MCF 10A (cell line): ENCODE measurements at regions not wholly inside any gene's neighbourhood (a gene's known extent, or its start where the extent isn't known, plus 50 kb on each side); places are given as distances from the start of the nearest gene placed in this dataset.

ENCODE experiments used
- BruUV-seq: library from RNA; stranded (reverse); fragments of 400-500 nt; replicated peaks from 2 replicates; lab custom pipeline; 2021; lab: Mats Ljungman, UMichigan
- CTCF ChIA-PET: fragments of 300-600 bp; sonication (Branson Sonifier 250); formaldehyde crosslinking; extraction: SDS; loops from one replicate; lab custom pipeline; 2021; ENCODE audit warnings: antibody characterized with exemption, inconsistent platforms; lab: Yijun Ruan, JAX
- POLR2A ChIA-PET: fragments of 300-600, 350-650 bp; sonication (Branson Sonifier 250); formaldehyde crosslinking; extraction: SDS; loops from one replicate; lab custom pipeline; 2020; ENCODE audit warnings: antibody characterized with exemption, inconsistent platforms; lab: Yijun Ruan, JAX
- DNase-seq: peaks from one replicate; pipeline ENCODE4 v3.0.0-alpha.2; 2018; ENCODE audit not compliant: unreplicated experiment
- H3K27ac Mint-ChIP-seq: one replicate; pipeline ENCODE4 v1.8.0; 2022; ENCODE audit warnings: mild to moderate bottlenecking, low read depth, mixed read lengths; ENCODE audit not compliant: unreplicated experiment
- H3K27me3 Mint-ChIP-seq: one replicate; pipeline ENCODE4 v1.8.0; 2022; ENCODE audit warnings: mixed read lengths; ENCODE audit not compliant: insufficient read depth, unreplicated experiment
- H3K36me3 Mint-ChIP-seq: one replicate; pipeline ENCODE4 v1.8.0; 2022; ENCODE audit warnings: mild to moderate bottlenecking, moderate library complexity, mixed read lengths; ENCODE audit not compliant: insufficient read depth, unreplicated experiment
- H3K4me1 Mint-ChIP-seq: one replicate; pipeline ENCODE4 v1.8.0; 2022; ENCODE audit warnings: mixed read lengths; ENCODE audit not compliant: insufficient read depth, unreplicated experiment
- H3K4me3 Mint-ChIP-seq: one replicate; pipeline ENCODE4 v1.8.0; 2022; ENCODE audit warnings: mild to moderate bottlenecking, moderate library complexity, mixed read lengths; ENCODE audit not compliant: unreplicated experiment
- H3K9me3 Mint-ChIP-seq: one replicate; pipeline ENCODE4 v1.8.0; 2022; ENCODE audit warnings: mixed read lengths; ENCODE audit not compliant: unreplicated experiment
- intact Hi-C: fragments of 100-400 bp; cut with micrococcal nuclease; formaldehyde crosslinking; loops from 2 replicates; pipeline ENCODE4 v1.14.1; 2022
- TF ChIP-seq, protein P1 (sequence below): fragments of 200-600 bp; IDR thresholded peaks from one replicate; pipeline ENCODE4 v1.8.0; 2022; ENCODE audit warnings: antibody characterized with exemption, mild to moderate bottlenecking; ENCODE audit not compliant: unreplicated experiment

DNA sequence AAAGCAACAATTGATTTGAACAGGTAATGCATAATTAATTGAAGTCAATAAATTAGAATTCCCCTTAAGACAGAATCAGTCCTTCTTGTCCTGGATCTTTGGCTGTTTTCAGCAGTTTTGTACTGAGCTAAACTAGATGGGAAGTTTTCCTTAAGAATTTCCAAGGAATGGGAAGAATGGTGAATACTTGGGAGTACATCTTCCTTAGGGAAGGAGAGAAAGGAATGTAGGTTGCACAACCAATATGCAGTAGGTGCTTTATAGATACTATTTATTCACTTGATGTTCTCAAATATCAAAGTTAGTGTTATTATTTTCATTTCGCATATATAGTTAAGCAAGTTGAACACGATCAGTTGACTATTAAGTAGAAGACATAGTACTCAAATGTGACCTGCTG lies 183.5 kb upstream of the MAP1B start:
- ChIA-PET POLR2A (interaction anchor here (1.2 kb wide), 1 partner anchor 15 kb away, joined by 3 read pairs; no protein-coding TSS in a partner anchor), CTCF (interaction anchor here (0.6 kb wide), 2 partner anchors 13 to 57 kb away, joined by 3 read pairs; no protein-coding TSS in a partner anchor)
- intact Hi-C loops = loop anchor here (1.0 to 2.0 kb wide), 2 partner anchors 92 to 141 kb away; no protein-coding TSS in a partner anchor
- H3K9me3 Mint-ChIP-seq = no peaks in the 10 kb centered on the region
- H3K27ac Mint-ChIP-seq = no peak overlapping the region
- H3K4me3 Mint-ChIP-seq = no peak overlapping the region
- H3K27me3 Mint-ChIP-seq = no peaks in the 10 kb centered on the region
- no peaks in the 10 kb centered on the region for H3K36me3 Mint-ChIP-seq
- DNase-seq = no peak
- TF ChIP-seq, protein P1, sequence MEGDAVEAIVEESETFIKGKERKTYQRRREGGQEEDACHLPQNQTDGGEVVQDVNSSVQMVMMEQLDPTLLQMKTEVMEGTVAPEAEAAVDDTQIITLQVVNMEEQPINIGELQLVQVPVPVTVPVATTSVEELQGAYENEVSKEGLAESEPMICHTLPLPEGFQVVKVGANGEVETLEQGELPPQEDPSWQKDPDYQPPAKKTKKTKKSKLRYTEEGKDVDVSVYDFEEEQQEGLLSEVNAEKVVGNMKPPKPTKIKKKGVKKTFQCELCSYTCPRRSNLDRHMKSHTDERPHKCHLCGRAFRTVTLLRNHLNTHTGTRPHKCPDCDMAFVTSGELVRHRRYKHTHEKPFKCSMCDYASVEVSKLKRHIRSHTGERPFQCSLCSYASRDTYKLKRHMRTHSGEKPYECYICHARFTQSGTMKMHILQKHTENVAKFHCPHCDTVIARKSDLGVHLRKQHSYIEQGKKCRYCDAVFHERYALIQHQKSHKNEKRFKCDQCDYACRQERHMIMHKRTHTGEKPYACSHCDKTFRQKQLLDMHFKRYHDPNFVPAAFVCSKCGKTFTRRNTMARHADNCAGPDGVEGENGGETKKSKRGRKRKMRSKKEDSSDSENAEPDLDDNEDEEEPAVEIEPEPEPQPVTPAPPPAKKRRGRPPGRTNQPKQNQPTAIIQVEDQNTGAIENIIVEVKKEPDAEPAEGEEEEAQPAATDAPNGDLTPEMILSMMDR = no peak
- peaks cover 26% of the 10 kb centered on the region for H3K4me1 Mint-ChIP-seq
- BruUV-seq = no TSS peak

DNA sequence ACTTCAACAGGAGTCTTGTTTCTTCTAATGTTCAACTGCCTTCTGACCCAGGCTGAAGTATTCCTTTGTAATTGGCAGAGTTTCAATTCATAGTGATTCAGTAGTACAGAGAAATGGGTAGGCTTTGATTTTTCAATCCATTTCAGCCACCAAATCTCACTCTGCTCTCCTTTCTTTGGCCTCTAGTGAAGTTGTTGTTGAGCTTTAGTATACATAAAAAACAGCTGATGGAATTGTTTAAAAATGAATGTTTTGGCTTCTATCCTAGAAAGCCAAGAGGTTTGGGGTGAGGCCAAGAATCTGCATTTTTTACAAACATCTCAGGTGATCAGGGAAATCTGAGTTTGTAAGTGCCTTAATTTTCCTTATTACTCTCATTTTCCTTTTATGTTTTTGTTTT lies 182.9 kb upstream of the MAP1B start:
- no TSS peak for BruUV-seq
- peaks cover 26% of the 10 kb centered on the region for H3K4me1 Mint-ChIP-seq
- H3K27ac Mint-ChIP-seq = peak overlapping the region; percentile 77
- DNase-seq = peak; percentile 30
- intact Hi-C loops = no loop called here
- CTCF ChIA-PET = interaction anchor here (0.5 kb wide), 1 partner anchor 256 kb away, joined by 4 read pairs; no protein-coding TSS in a partner anchor
- H3K9me3 Mint-ChIP-seq = no peaks in the 10 kb centered on the region
- POLR2A ChIA-PET = no interaction called here
- H3K4me3 Mint-ChIP-seq = no peak overlapping the region
- TF ChIP-seq, protein P1 = no peak
- no peaks in the 10 kb centered on the region for H3K36me3 Mint-ChIP-seq
- no peaks in the 10 kb centered on the region for H3K27me3 Mint-ChIP-seq

DNA sequence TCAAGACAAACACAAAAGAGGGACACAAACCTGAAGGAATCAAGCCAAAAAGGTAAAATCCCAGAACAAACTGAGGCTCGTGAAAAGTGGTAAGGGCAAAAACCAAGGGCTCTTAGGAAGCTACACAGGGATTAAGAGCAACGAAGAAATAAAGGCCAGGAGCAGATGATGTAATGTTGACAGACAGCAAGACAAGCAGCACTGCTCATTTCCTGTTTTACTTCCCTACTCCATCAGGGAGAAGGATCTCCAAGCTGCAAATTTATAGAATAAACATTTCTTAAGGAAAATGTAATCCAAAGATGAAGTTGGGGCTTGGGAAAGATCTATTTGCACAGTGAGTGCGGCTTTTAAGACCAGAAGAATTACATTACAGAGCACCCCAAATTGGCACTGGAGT lies 182.3 kb upstream of the MAP1B start:
- CTCF ChIA-PET = interaction anchor here (0.7 kb wide), 1 partner anchor 29 kb away, joined by 3 read pairs; no protein-coding TSS in a partner anchor
- intact Hi-C loops = no loop called here
- H3K27me3 Mint-ChIP-seq = no peaks in the 10 kb centered on the region
- H3K4me3 Mint-ChIP-seq = no peak overlapping the region
- peak; percentile 53 for DNase-seq
- POLR2A ChIA-PET = interaction anchor here (0.7 kb wide), 1 partner anchor 66 kb away, joined by 3 read pairs; no protein-coding TSS in a partner anchor
- BruUV-seq = no TSS peak
- peaks cover 26% of the 10 kb centered on the region for H3K4me1 Mint-ChIP-seq
- peak overlapping the region; percentile 77 for H3K27ac Mint-ChIP-seq
- TF ChIP-seq, protein P1 = no peak
- H3K36me3 Mint-ChIP-seq = no peaks in the 10 kb centered on the region
- H3K9me3 Mint-ChIP-seq = no peaks in the 10 kb centered on the region

DNA sequence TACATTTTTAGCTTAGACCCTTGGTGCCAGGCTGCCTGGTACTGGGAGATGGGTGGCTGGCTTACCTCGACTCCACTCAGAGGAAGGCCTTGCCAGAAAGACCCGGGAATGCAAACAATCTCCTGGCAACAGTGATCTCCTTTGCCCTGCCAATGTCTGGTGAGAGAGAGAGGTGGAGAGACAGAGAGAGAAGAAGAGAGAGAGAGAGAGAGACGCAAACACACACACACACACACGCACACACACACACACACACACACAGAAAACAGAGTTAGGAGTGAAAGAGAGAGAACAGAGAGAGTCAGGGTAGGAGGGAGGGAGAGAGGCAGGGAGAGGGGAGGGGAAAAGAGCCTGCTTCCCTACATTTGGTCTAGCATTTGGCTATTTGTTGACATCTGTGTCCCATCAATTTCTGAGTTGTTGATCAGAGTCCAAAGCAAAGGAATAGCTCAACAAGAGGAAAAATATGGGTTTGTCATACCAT lies 181.6 kb upstream of the MAP1B start:
- Mint-ChIP-seq H3K4me1 (peaks cover 26% of the 10 kb centered on the region), H3K9me3 (no peaks in the 10 kb centered on the region), H3K27me3 (no peaks in the 10 kb centered on the region), H3K27ac (no peak overlapping the region), H3K4me3 (no peak overlapping the region), H3K36me3 (no peaks in the 10 kb centered on the region)
- BruUV-seq = no TSS peak
- intact Hi-C loops = no loop called here
- POLR2A ChIA-PET = interaction anchor here (0.7 kb wide), 1 partner anchor 66 kb away, joined by 3 read pairs; no protein-coding TSS in a partner anchor
- CTCF ChIA-PET = interaction anchor here (0.7 to 1.2 kb wide), 2 partner anchors 28 to 31 kb away, joined by 3 read pairs; no protein-coding TSS in a partner anchor
- no peak for DNase-seq
- TF ChIP-seq, protein P1 = no peak
